DND-41 (cell line): ENCODE measurements at regions not wholly inside any gene's neighbourhood (a gene's known extent, or its start where the extent isn't known, plus 50 kb on each side); places are given as distances from the start of the nearest gene placed in this dataset.

ENCODE experiments used
- ATAC-seq: fragments of 200-7000 bp; cut with Tn5 transposase; 3 replicates; pipeline ENCODE4 v1.9.1; 2021; ENCODE audit warnings: low read depth; ENCODE audit not compliant: insufficient read depth
- DNase-seq: peaks from one replicate; pipeline ENCODE4 v3.0.0-alpha.2; 2020
- H2AFZ ChIP-seq: 2 replicates; pipeline ENCODE4 v1.6.0; 2012; ENCODE audit warnings: low read depth, low read length
- H3K27ac ChIP-seq: 2 replicates; pipeline ENCODE4 v1.5.1; 2012; ENCODE audit warnings: low read length, inconsistent platforms
- H3K27me3 ChIP-seq: fragments of 200-600 bp; sonication (generic); 2 replicates; pipeline ENCODE4 v1.6.0; 2012; ENCODE audit warnings: low read length, mild to moderate bottlenecking, inconsistent platforms; ENCODE audit not compliant: insufficient read depth, poor library complexity
- H3K36me3 ChIP-seq: 2 replicates; pipeline ENCODE4 v1.5.1; 2012; ENCODE audit warnings: low read length, inconsistent platforms; ENCODE audit not compliant: insufficient read depth
- H3K4me1 ChIP-seq: 2 replicates; pipeline ENCODE4 v1.5.1; 2012; ENCODE audit warnings: mild to moderate bottlenecking, low read length; ENCODE audit not compliant: insufficient read depth
- H3K4me2 ChIP-seq: 2 replicates; pipeline ENCODE4 v1.6.0; 2012; ENCODE audit warnings: mild to moderate bottlenecking, moderate library complexity, low read length, inconsistent platforms; ENCODE audit not compliant: insufficient read depth
- H3K4me3 ChIP-seq, 2 experiments: fragments of 200-600 bp in 1 of 2; shearing (Covaris generic) in 1 of 2; 2 replicates each; pipeline ENCODE4 v1.5.1; 2012 to 2016; ENCODE audit warnings: inconsistent platforms in 2 of 2, low read length in 2 of 2, mild to moderate bottlenecking in 2 of 2, low read depth in 1 of 2, moderate library complexity in 1 of 2
- H3K79me2 ChIP-seq: 2 replicates; pipeline ENCODE4 v1.6.0; 2012; ENCODE audit warnings: low read length, inconsistent platforms; ENCODE audit not compliant: insufficient read depth
- H3K9ac ChIP-seq: 2 replicates; pipeline ENCODE4 v1.6.0; 2012; ENCODE audit warnings: low read depth, mild to moderate bottlenecking, inconsistent platforms, low read length, moderate library complexity
- H3K9me3 ChIP-seq: 2 replicates; pipeline ENCODE4 v1.5.1; 2012; ENCODE audit warnings: low read length, moderate library complexity, mild to moderate bottlenecking, inconsistent platforms; ENCODE audit not compliant: insufficient read depth, severe bottlenecking
- H4K20me1 ChIP-seq: 2 replicates; pipeline ENCODE4 v1.6.0; 2012; ENCODE audit warnings: low read length; ENCODE audit not compliant: insufficient read depth
- CTCF ChIP-seq: IDR thresholded peaks from 2 replicates; pipeline ENCODE4 v1.5.1; 2012; ENCODE audit warnings: borderline replicate concordance, low read length, moderate library complexity, mild to moderate bottlenecking; ENCODE audit not compliant: poor library complexity, severe bottlenecking; ENCODE audit errors: extremely low read depth
- EZH2 ChIP-seq: IDR thresholded peaks from 3 replicates; pipeline ENCODE4 v1.6.1; 2012; ENCODE audit warnings: borderline replicate concordance, low read depth, mild to moderate bottlenecking, moderate library complexity, low read length, inconsistent platforms; ENCODE audit not compliant: severe bottlenecking

GRCh38 chr22:25514436-25515180, 49.9 kb upstream of the GRK3 start:
- H3K4me1 ChIP-seq: no peaks in the 10 kb centered on the region
- no peaks in the 10 kb centered on the region for H3K79me2 ChIP-seq
- no peak for DNase-seq
- H4K20me1 ChIP-seq: no peaks in the 10 kb centered on the region
- no peak overlapping the region for H3K4me2 ChIP-seq
- ATAC-seq: no peak
- TF ChIP-seq EZH2 (no peak), CTCF (no peak)
- H3K4me3 ChIP-seq: no peak overlapping the region
- no peaks in the 10 kb centered on the region for H3K36me3 ChIP-seq
- H3K27me3 ChIP-seq: no peaks in the 10 kb centered on the region
- H3K9me3 ChIP-seq: no peaks in the 10 kb centered on the region
- no peak overlapping the region for H3K9ac ChIP-seq
- no peak overlapping the region for H2AFZ ChIP-seq
- no peak overlapping the region for H3K27ac ChIP-seq
